ENCODE measurements at regions not wholly inside any gene's neighbourhood (a gene's known extent, or its start where the extent isn't known, plus 50 kb on each side); places are given as distances from the start of the nearest gene placed in this dataset.
"Not testable (repeated sequence)": the region's sequence is repeated elsewhere in the genome, so short reads cannot be mapped to it uniquely, and the experiment has no call there.

- DNase-seq = no peak
Observed at GRCh38 chr11:79667380-79667779, 226.6 kb upstream of the TENM4 start.

- peak; percentile 50 for DNase-seq
Observed at GRCh38 chr11:79663017-79663416, 222.2 kb upstream of the TENM4 start.

- no peak for DNase-seq
Observed at GRCh38 chr11:79661373-79661772, 220.5 kb upstream of the TENM4 start.

GRCh38 chr11:79648766-79649520 lies 208.1 kb upstream of the TENM4 start:
- no peak for DNase-seq

- no peak for DNase-seq
Observed at GRCh38 chr11:79637219-79637618, 196.4 kb upstream of the TENM4 start.

- DNase-seq = no peak
Observed at GRCh38 chr11:79634905-79635304, 194.1 kb upstream of the TENM4 start.

- no peak for DNase-seq
Observed at GRCh38 chr11:79627281-79627680, 186.5 kb upstream of the TENM4 start.

GRCh38 chr11:79626135-79627075 lies 185.6 kb upstream of the TENM4 start:
- no peak for DNase-seq

- no peak for DNase-seq
Observed at GRCh38 chr11:79623375-79623774, 182.5 kb upstream of the TENM4 start.

- no peak for DNase-seq
Observed at GRCh38 chr11:79617561-79617960, 176.7 kb upstream of the TENM4 start.

GRCh38 chr11:79616392-79616851 lies 175.6 kb upstream of the TENM4 start:
- peak; percentile 27 for DNase-seq

- no peak for DNase-seq
Observed at GRCh38 chr11:79615425-79615824, 174.6 kb upstream of the TENM4 start.

GRCh38 chr11:79610678-79611077 lies 169.8 kb upstream of the TENM4 start:
- DNase-seq = no peak

GRCh38 chr11:79610139-79610538 lies 169.3 kb upstream of the TENM4 start:
- DNase-seq = no peak

GRCh38 chr11:79609511-79609910 lies 168.7 kb upstream of the TENM4 start:
- DNase-seq = no peak

- DNase-seq = not testable (repeated sequence)
Observed at GRCh38 chr11:79606461-79606860, 165.6 kb upstream of the TENM4 start.

- DNase-seq = no peak
Observed at GRCh38 chr11:79600711-79601110, 159.9 kb upstream of the TENM4 start.

GRCh38 chr11:79594834-79595233 lies 154.0 kb upstream of the TENM4 start:
- DNase-seq = no peak

- DNase-seq = no peak
Observed at GRCh38 chr11:79592824-79593223, 152.0 kb upstream of the TENM4 start.

- no peak for DNase-seq
Observed at GRCh38 chr11:79592406-79592805, 151.6 kb upstream of the TENM4 start.

GRCh38 chr11:79582434-79582833 lies 141.6 kb upstream of the TENM4 start:
- no peak for DNase-seq

GRCh38 chr11:79579063-79579462 lies 138.2 kb upstream of the TENM4 start:
- DNase-seq = no peak

GRCh38 chr11:79578116-79578515 lies 137.3 kb upstream of the TENM4 start:
- DNase-seq = no peak

- no peak for DNase-seq
Observed at GRCh38 chr11:79575701-79576100, 134.9 kb upstream of the TENM4 start.

Measured in DMS53 (cell line).